DMS53 treated with DMSO at 0.1 percent for 48 hours (cell line): ENCODE measurements at regions not wholly inside any gene's neighbourhood (a gene's known extent, or its start where the extent isn't known, plus 50 kb on each side); places are given as distances from the start of the nearest gene placed in this dataset.
"Not testable (repeated sequence)": the region's sequence is repeated elsewhere in the genome, so short reads cannot be mapped to it uniquely, and the experiment has no call there.

Source experiments
- DNase-seq: peaks from one replicate; lab custom pipeline; 2025; ENCODE audit not compliant: unreplicated experiment; lab: John Stamatoyannopoulos, UW

GRCh38 chr6:22747571-22747970, 178.2 kb downstream of the HDGFL1 start:
- DNase-seq: no peak

- DNase-seq: no peak
These were observed 179.3 kb downstream of the HDGFL1 start for GRCh38 chr6:22748681-22749080.

- no peak for DNase-seq
These were observed 180.3 kb downstream of the HDGFL1 start for GRCh38 chr6:22749696-22750095.

GRCh38 chr6:22751223-22751622, 181.9 kb downstream of the HDGFL1 start:
- DNase-seq: no peak

- DNase-seq: no peak
These were observed 183.2 kb downstream of the HDGFL1 start for GRCh38 chr6:22752522-22752921.

- peak; percentile 20 for DNase-seq
These were observed 184.7 kb downstream of the HDGFL1 start for GRCh38 chr6:22754061-22754460.

GRCh38 chr6:22755605-22756004, 186.2 kb downstream of the HDGFL1 start:
- no peak for DNase-seq

GRCh38 chr6:22756365-22756764, 187.0 kb downstream of the HDGFL1 start:
- DNase-seq: no peak

- peak; percentile 92 for DNase-seq
These were observed 195.1 kb downstream of the HDGFL1 start for GRCh38 chr6:22764496-22764895.

- no peak for DNase-seq
These were observed 195.6 kb downstream of the HDGFL1 start for GRCh38 chr6:22765015-22765414.

- peak; percentile 45 for DNase-seq
These were observed 197.6 kb downstream of the HDGFL1 start for GRCh38 chr6:22766979-22767378.

GRCh38 chr6:22770054-22770453, 200.7 kb downstream of the HDGFL1 start:
- DNase-seq: no peak

GRCh38 chr6:22774129-22774528, 204.8 kb downstream of the HDGFL1 start:
- no peak for DNase-seq

- not testable (repeated sequence) for DNase-seq
These were observed 209.1 kb downstream of the HDGFL1 start for GRCh38 chr6:22778438-22778837.

- DNase-seq: no peak
These were observed 209.7 kb downstream of the HDGFL1 start for GRCh38 chr6:22779062-22779461.

- DNase-seq: no peak
These were observed 214.6 kb downstream of the HDGFL1 start for GRCh38 chr6:22783931-22784330.

- no peak for DNase-seq
These were observed 215.4 kb downstream of the HDGFL1 start for GRCh38 chr6:22784601-22785410.

GRCh38 chr6:22788038-22788437, 218.7 kb downstream of the HDGFL1 start:
- DNase-seq: no peak

- no peak for DNase-seq
These were observed 219.9 kb downstream of the HDGFL1 start for GRCh38 chr6:22789315-22789714.

GRCh38 chr6:22794844-22795243, 225.5 kb downstream of the HDGFL1 start:
- no peak for DNase-seq

GRCh38 chr6:22800451-22800850, 231.1 kb downstream of the HDGFL1 start:
- peak; percentile 8 for DNase-seq

- DNase-seq: no peak
These were observed 232.5 kb downstream of the HDGFL1 start for GRCh38 chr6:22801831-22802230.
